ENCODE measurements at regions not wholly inside any gene's neighbourhood (a gene's known extent, or its start where the extent isn't known, plus 50 kb on each side); places are given as distances from the start of the nearest gene placed in this dataset.
"Not testable (repeated sequence)": the region's sequence is repeated elsewhere in the genome, so short reads cannot be mapped to it uniquely, and the experiment has no call there.

- Histone ChIP-seq H3K9me3 (no peaks in the 10 kb centered on the region), H3K4me1 (no peaks in the 10 kb centered on the region), H3K27me3 (no peaks in the 10 kb centered on the region), H3K36me3 (no peaks in the 10 kb centered on the region), H3K4me3 (no peak overlapping the region), H3K27ac (no peak overlapping the region)
- intact Hi-C loops (cut with DNase I), result no loop called here
- no peak for TF ChIP-seq CTCF (IDR thresholded peaks at IDR 0.05)
- WGBS, 2 donors, result 40 to 93% methylated on average over 1 of the region's 1 CpG
- no peak for ATAC-seq
- no peak for DNase-seq
Measured at GRCh38 chr5:56382896-56383295, 149.8 kb upstream of the ANKRD55 start.

GRCh38 chr5:56377573-56377972, 144.4 kb upstream of the ANKRD55 start:
- no peak overlapping the region for H3K4me3 ChIP-seq
- H3K9me3 ChIP-seq, result peaks cover 0 to 13% (median 6%) of the 10 kb centered on the region in 11 donors
- no peak overlapping the region for H3K27ac ChIP-seq
- ATAC-seq (no peak), DNase-seq (no peak)
- intact Hi-C loops (cut with DNase I), result no loop called here
- TF ChIP-seq CTCF (IDR thresholded peaks at IDR 0.05), result no peak
- no peaks in the 10 kb centered on the region for H3K27me3 ChIP-seq
- H3K36me3 ChIP-seq, result no peaks in the 10 kb centered on the region
- H3K4me1 ChIP-seq, result no peaks in the 10 kb centered on the region

- Histone ChIP-seq H3K27ac (no peak overlapping the region), H3K27me3 (no peaks in the 10 kb centered on the region), H3K4me1 (no peaks in the 10 kb centered on the region), H3K36me3 (no peaks in the 10 kb centered on the region), H3K9me3 (peaks cover 0 to 13% (median 6%) of the 10 kb centered on the region in 11 donors), H3K4me3 (no peak overlapping the region)
- 96 to 100% methylated on average over 2 of the region's 2 CpGs for WGBS, 2 donors
- intact Hi-C loops (cut with DNase I), result no loop called here
- ATAC-seq (no peak), DNase-seq (no peak)
- no peak for TF ChIP-seq CTCF (IDR thresholded peaks at IDR 0.05)
Measured at GRCh38 chr5:56376128-56376527, 143.0 kb upstream of the ANKRD55 start.

- H3K27ac ChIP-seq, result peak overlapping the region in 1 of 10 donors; percentile 26
- WGBS, 2 donors, result 40 to 50% methylated on average over 5 of the region's 5 CpGs
- peaks cover 0 to 13% (median 6%) of the 10 kb centered on the region in 11 donors for H3K9me3 ChIP-seq
- no peak overlapping the region for H3K4me3 ChIP-seq
- peak; percentile 26 to 34 for DNase-seq
- no peaks in the 10 kb centered on the region for H3K36me3 ChIP-seq
- TF ChIP-seq CTCF (IDR thresholded peaks at IDR 0.05), result no peak
- ATAC-seq, result peak; percentile 65 to 96 (median 92)
- H3K27me3 ChIP-seq, result no peaks in the 10 kb centered on the region
- intact Hi-C loops (cut with DNase I), result no loop called here
- H3K4me1 ChIP-seq, result no peaks in the 10 kb centered on the region
Measured at GRCh38 chr5:56375011-56375410, 141.9 kb upstream of the ANKRD55 start.

- H3K36me3 ChIP-seq; intact Hi-C loops (cut with DNase I); H3K4me3 ChIP-seq; DNase-seq; H3K4me1 ChIP-seq; ATAC-seq; H3K27me3 ChIP-seq; H3K27ac ChIP-seq: not testable (repeated sequence)
- H3K9me3 ChIP-seq, result peaks cover 0 to 13% (median 6%) of the 10 kb centered on the region in 11 donors
- 75 to 88% methylated on average over 4 to 25 of the region's 31 CpGs for WGBS, 2 donors
Measured at GRCh38 chr5:56372491-56372890, 139.4 kb upstream of the ANKRD55 start.

Data from heart right ventricle (tissue), 16 donors.